WI38 (cell line): ENCODE measurements at regions not wholly inside any gene's neighbourhood (a gene's known extent, or its start where the extent isn't known, plus 50 kb on each side); places are given as distances from the start of the nearest gene placed in this dataset.

Source experiments
- H3K4me3 ChIP-seq: 2 replicates; pipeline ENCODE4 v1.5.1; 2011; ENCODE audit warnings: low read depth, mild to moderate bottlenecking, control low read depth, low read length
- CTCF ChIP-seq: IDR thresholded peaks from 2 replicates; pipeline ENCODE4 v1.5.1; 2012; ENCODE audit warnings: low read depth, mild to moderate bottlenecking, control low read depth, low read length

- TF ChIP-seq CTCF: no peak
- no peak overlapping the region for H3K4me3 ChIP-seq
These were observed 280.1 kb upstream of the GRM7 start for GRCh38 chr3:6580808-6581207.

- no peak for TF ChIP-seq CTCF
These were observed 275.6 kb upstream of the GRM7 start for GRCh38 chr3:6585360-6585759.

GRCh38 chr3:6600237-6600636 is 260.7 kb upstream of the GRM7 start:
- H3K4me3 ChIP-seq: no peak overlapping the region
- no peak for TF ChIP-seq CTCF

More at GRCh38 chr3:6585360-6585759, 275.6 kb upstream of the GRM7 start:
- H3K4me3 ChIP-seq: no peak overlapping the region

- no peak for TF ChIP-seq CTCF
- no peak overlapping the region for H3K4me3 ChIP-seq
These were observed 259.5 kb upstream of the GRM7 start for GRCh38 chr3:6601374-6601773.

- no peak overlapping the region for H3K4me3 ChIP-seq
- no peak for TF ChIP-seq CTCF
These were observed 258.6 kb upstream of the GRM7 start for GRCh38 chr3:6602329-6602728.

- no peak for TF ChIP-seq CTCF
- H3K4me3 ChIP-seq: no peak overlapping the region
These were observed 255.7 kb upstream of the GRM7 start for GRCh38 chr3:6605227-6605626.

- TF ChIP-seq CTCF: no peak
- H3K4me3 ChIP-seq: no peak overlapping the region
These were observed 252.1 kb upstream of the GRM7 start for GRCh38 chr3:6608843-6609242.
